ENCODE measurements at regions not wholly inside any gene's neighbourhood (a gene's known extent, or its start where the extent isn't known, plus 50 kb on each side); places are given as distances from the start of the nearest gene placed in this dataset.

DNA sequence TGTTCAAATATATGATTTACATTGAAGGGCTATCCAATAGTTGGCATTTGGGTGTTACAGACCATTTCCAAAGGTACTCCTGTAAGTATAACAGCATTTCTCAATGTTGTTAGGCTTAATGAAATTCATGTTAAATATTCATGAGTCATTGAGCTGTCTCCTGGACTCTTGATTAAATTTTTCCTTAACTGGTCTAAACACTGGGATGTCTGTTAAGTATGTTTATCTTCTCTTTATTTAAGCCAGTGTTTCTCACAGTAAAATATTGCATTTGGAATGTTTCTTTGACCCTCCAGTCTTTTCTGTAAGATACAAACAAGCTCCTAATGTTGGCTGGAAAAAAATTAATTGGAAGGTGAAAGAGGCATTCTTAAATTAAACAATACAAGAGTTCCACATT, 402.5 kb upstream of the HTR2A start:
- Histone ChIP-seq H3K9me3 (ENCODE audit: low read depth) (no peaks in the 10 kb centered on the region), H3K27me3 (no peaks in the 10 kb centered on the region), H3K27ac (no peak overlapping the region), H2AFZ (no peak overlapping the region), H3K4me3 (no peak overlapping the region), H3K9me2 (replicated peaks; ENCODE audit: insufficient read depth) (no peaks in the 10 kb centered on the region), H3K4me2 (no peak overlapping the region), H3K79me2 (no peaks in the 10 kb centered on the region), H4K20me1 (ENCODE audit: insufficient read depth, poor library complexity, severe bottlenecking) (no peaks in the 10 kb centered on the region), H3K4me1 (ENCODE audit: insufficient read depth) (no peaks in the 10 kb centered on the region), H3K36me3 (replicated peaks; ENCODE audit: insufficient read depth, low read depth) (no peaks in the 10 kb centered on the region)
- no peak for TF ChIP-seq EZH2phosphoT487 (IDR thresholded peaks at IDR 0.05; ENCODE audit: low read depth, severe bottlenecking, unreplicated experiment)
- TF ChIP-seq, protein P1, sequence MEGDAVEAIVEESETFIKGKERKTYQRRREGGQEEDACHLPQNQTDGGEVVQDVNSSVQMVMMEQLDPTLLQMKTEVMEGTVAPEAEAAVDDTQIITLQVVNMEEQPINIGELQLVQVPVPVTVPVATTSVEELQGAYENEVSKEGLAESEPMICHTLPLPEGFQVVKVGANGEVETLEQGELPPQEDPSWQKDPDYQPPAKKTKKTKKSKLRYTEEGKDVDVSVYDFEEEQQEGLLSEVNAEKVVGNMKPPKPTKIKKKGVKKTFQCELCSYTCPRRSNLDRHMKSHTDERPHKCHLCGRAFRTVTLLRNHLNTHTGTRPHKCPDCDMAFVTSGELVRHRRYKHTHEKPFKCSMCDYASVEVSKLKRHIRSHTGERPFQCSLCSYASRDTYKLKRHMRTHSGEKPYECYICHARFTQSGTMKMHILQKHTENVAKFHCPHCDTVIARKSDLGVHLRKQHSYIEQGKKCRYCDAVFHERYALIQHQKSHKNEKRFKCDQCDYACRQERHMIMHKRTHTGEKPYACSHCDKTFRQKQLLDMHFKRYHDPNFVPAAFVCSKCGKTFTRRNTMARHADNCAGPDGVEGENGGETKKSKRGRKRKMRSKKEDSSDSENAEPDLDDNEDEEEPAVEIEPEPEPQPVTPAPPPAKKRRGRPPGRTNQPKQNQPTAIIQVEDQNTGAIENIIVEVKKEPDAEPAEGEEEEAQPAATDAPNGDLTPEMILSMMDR (IDR thresholded peaks at IDR 0.05; ENCODE audit: poor library complexity): no peak
- TF ChIP-seq EZH2 (IDR thresholded peaks at IDR 0.05; ENCODE audit: borderline replicate concordance): no peak
- DNase-seq (ENCODE audit: low spot score): no peak

DNA sequence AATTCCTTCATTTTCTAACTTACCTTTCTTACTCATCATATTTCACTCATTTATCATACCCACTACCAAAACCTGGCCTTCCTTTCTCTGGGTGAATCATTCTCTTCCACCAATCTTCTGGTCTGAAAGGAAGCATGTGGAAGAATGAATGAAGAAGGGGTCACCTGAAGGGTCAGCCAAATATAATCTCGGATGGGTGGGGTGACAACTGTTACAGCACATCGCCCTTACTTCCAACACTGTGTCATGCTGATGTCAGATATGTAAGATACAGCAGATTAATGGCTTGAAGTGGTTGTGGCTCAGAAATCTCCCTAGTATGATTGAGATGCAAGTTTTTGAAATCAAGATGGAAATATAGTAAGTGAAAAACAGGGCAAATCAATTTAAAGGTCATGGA, 401.7 kb upstream of the HTR2A start:
- 80% methylated on average over 2 of the region's 2 CpGs for whole genome bisulfite sequencing (ENCODE audit: low lambda C conversion rate, missing lambda C conversion rate)
- Histone ChIP-seq H3K9me2 (replicated peaks; ENCODE audit: insufficient read depth) (no peaks in the 10 kb centered on the region), H3K4me1 (ENCODE audit: insufficient read depth) (no peaks in the 10 kb centered on the region), H3K36me3 (replicated peaks; ENCODE audit: insufficient read depth, low read depth) (no peaks in the 10 kb centered on the region), H3K27me3 (no peaks in the 10 kb centered on the region), H3K9me3 (ENCODE audit: low read depth) (no peaks in the 10 kb centered on the region), H3K27ac (no peak overlapping the region), H2AFZ (no peak overlapping the region), H4K20me1 (ENCODE audit: insufficient read depth, poor library complexity, severe bottlenecking) (no peaks in the 10 kb centered on the region), H3K79me2 (no peaks in the 10 kb centered on the region), H3K4me2 (no peak overlapping the region), H3K4me3 (no peak overlapping the region)
- no peak for DNase-seq (ENCODE audit: low spot score)
- no peak for TF ChIP-seq EZH2phosphoT487 (IDR thresholded peaks at IDR 0.05; ENCODE audit: low read depth, severe bottlenecking, unreplicated experiment)
- no peak for TF ChIP-seq EZH2 (IDR thresholded peaks at IDR 0.05; ENCODE audit: borderline replicate concordance)
- TF ChIP-seq, protein P1 (IDR thresholded peaks at IDR 0.05; ENCODE audit: poor library complexity): no peak

DNA sequence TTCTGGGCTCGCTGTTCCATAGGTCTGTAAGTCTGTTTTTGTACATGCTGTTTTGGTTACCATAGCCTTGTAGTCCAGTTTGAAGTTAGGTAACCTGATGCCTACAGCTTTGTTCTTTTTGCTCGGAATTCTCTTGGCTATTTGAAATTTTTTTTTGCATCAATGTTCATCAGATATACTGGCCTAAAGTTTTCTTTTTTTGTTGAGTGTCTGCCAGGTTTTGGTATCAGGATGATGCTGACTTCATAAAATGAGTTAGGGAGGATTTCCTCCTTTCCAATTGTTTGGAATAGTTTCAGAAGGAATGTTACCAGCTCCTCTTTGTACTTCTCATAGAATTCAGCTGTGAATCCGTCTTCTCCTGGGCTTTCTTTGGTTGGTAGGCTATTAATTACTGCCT, 397.8 kb upstream of the HTR2A start:
- no peak for TF ChIP-seq EZH2phosphoT487 (IDR thresholded peaks at IDR 0.05; ENCODE audit: low read depth, severe bottlenecking, unreplicated experiment)
- TF ChIP-seq EZH2 (IDR thresholded peaks at IDR 0.05; ENCODE audit: borderline replicate concordance): no peak
- WGBS (ENCODE audit: low lambda C conversion rate, missing lambda C conversion rate): 82% methylated on average over 3 of the region's 3 CpGs
- H3K27me3 ChIP-seq: no peaks in the 10 kb centered on the region
- no peak for DNase-seq (ENCODE audit: low spot score)
- H3K9me2 ChIP-seq (replicated peaks; ENCODE audit: insufficient read depth): no peaks in the 10 kb centered on the region
- no peak overlapping the region for H3K4me2 ChIP-seq
- H3K27ac ChIP-seq: no peak overlapping the region
- no peak overlapping the region for H3K4me3 ChIP-seq
- H4K20me1 ChIP-seq (ENCODE audit: insufficient read depth, poor library complexity, severe bottlenecking): no peaks in the 10 kb centered on the region
- H3K9me3 ChIP-seq (ENCODE audit: low read depth): no peaks in the 10 kb centered on the region
- H2AFZ ChIP-seq: no peak overlapping the region
- no peaks in the 10 kb centered on the region for H3K36me3 ChIP-seq (replicated peaks; ENCODE audit: insufficient read depth, low read depth)
- H3K4me1 ChIP-seq (ENCODE audit: insufficient read depth): no peaks in the 10 kb centered on the region
- no peaks in the 10 kb centered on the region for H3K79me2 ChIP-seq

DNA sequence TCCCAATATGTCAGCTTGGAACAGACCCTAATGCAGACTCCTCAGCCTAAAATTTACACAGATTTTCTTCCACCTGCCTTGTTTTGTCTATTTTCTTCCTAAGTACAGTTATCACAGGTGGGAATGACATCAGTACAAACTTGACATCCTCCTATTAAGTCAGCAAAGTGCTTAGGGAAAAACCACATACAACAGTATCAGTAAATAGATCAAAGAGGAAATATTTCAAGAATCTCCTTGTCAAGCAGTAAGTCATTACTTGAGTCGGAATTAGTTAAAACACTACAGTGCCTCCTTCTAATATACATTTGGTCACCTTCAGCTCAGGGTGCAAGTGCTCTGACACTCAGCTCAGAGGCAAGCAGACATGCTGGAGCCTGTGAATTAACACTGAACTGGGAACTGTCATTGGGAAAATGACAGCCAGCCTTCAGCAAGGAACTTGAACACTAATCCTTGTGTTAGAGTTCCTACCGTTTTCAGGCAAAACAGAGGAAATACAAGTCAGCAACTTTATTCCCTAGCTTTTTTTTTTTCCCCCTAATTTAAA, 394.3 kb upstream of the HTR2A start:
- DNase-seq (ENCODE audit: low spot score): no peak
- Histone ChIP-seq H3K27ac (no peak overlapping the region), H3K4me1 (ENCODE audit: insufficient read depth) (no peaks in the 10 kb centered on the region), H3K9me2 (replicated peaks; ENCODE audit: insufficient read depth) (no peaks in the 10 kb centered on the region), H3K27me3 (no peaks in the 10 kb centered on the region), H3K4me2 (no peak overlapping the region), H3K79me2 (no peaks in the 10 kb centered on the region), H3K9me3 (ENCODE audit: low read depth) (no peaks in the 10 kb centered on the region), H3K36me3 (replicated peaks; ENCODE audit: insufficient read depth, low read depth) (no peaks in the 10 kb centered on the region), H2AFZ (no peak overlapping the region), H3K4me3 (no peak overlapping the region), H4K20me1 (ENCODE audit: insufficient read depth, poor library complexity, severe bottlenecking) (no peaks in the 10 kb centered on the region)
- TF ChIP-seq EZH2 (IDR thresholded peaks at IDR 0.05; ENCODE audit: borderline replicate concordance) (no peak), EZH2phosphoT487 (IDR thresholded peaks at IDR 0.05; ENCODE audit: low read depth, severe bottlenecking, unreplicated experiment) (no peak)
- TF ChIP-seq, protein P1 (IDR thresholded peaks at IDR 0.05; ENCODE audit: poor library complexity): no peak
- 10% methylated on average over 2 of the region's 2 CpGs for WGBS (ENCODE audit: low lambda C conversion rate, missing lambda C conversion rate)

Measured in hepatocyte (in vitro differentiated cells).